SK-N-SH treated with all-trans-retinoic acid at 6 μM for 48 hours (cell line): ENCODE measurements at regions not wholly inside any gene's neighbourhood (a gene's known extent, or its start where the extent isn't known, plus 50 kb on each side); places are given as distances from the start of the nearest gene placed in this dataset.

Experiments used
- ISL1 ChIP-seq: fragments of 250-450 bp; sonication (Bioruptor Pico); IDR thresholded peaks from 2 replicates; pipeline ENCODE4 v2.1.2; 2022; ENCODE audit warnings: mild to moderate bottlenecking, moderate library complexity
- SNAI2 ChIP-seq: fragments of 250-450 bp; sonication (Bioruptor Pico); IDR thresholded peaks from 2 replicates; pipeline ENCODE4 v1.5.0; 2020; ENCODE audit warnings: mild to moderate bottlenecking, moderate library complexity
- TCF4 ChIP-seq: fragments of 250-450 bp; sonication (Bioruptor Pico); IDR thresholded peaks from 2 replicates; pipeline ENCODE4 v1.8.0; 2021; ENCODE audit warnings: mild to moderate bottlenecking, moderate library complexity, borderline replicate concordance
- ZFP3 ChIP-seq: fragments of 250-450 bp; sonication (Bioruptor Pico); IDR thresholded peaks from 2 replicates; pipeline ENCODE4 v1.5.0; 2020; ENCODE audit warnings: mild to moderate bottlenecking, moderate library complexity
- ZNF565 ChIP-seq: fragments of 450-650 bp; formaldehyde crosslinking; conservative IDR thresholded peaks from 2 replicates; pipeline ENCODE4 v1.5.0; 2020; ENCODE audit warnings: low read depth, mild to moderate bottlenecking, moderate library complexity
- ZNF8 ChIP-seq: fragments of 450-650 bp; formaldehyde crosslinking; IDR thresholded peaks from 2 replicates; pipeline ENCODE4 v1.5.0; 2020; ENCODE audit warnings: mild to moderate bottlenecking, moderate library complexity

DNA sequence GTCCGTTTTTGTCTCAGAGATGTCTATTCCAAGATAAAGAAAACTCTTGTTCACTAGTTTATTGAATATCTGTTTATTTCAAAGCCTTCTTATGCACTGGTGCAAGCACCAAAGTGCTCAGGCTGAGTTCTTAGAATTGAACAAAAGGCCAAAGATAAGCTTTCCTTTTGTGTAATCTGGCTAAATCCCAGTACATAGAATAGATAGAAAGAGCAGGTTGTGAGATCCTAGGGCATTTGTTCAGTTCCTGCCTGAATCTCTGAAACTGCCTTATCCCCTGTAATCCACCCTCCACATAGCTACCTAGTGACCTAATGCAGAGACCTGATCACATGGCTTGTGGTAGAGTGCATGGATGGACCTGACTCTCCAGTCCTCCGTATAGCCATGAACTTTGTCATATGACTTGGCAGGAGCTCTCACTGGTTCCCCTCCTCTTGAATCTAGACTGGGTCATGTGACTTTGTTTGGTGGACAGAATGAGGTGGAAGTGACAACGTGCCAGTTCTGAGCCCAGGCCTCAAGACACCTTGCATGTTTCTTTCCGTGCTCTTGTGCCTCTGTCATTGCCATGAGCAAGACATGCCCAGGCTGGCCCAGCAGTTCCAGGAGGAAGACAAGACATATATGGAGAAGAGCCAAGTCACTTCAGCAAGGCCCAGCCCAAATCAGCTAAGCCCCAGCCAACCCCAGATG is 139.3 kb upstream of the SHB start:
- TF ChIP-seq ZNF8 (CRISPR knock-in tag): no peak
- TF ChIP-seq ISL1 (CRISPR knock-in tag): no peak
- TF ChIP-seq ZFP3: no peak
- TF ChIP-seq ZNF565 (CRISPR knock-in tag): no peak
- TF ChIP-seq SNAI2 (CRISPR knock-in tag): no peak
- no peak for TF ChIP-seq TCF4 (CRISPR knock-in tag)
